WTC11 (cell line): ENCODE measurements at regions not wholly inside any gene's neighbourhood (a gene's known extent, or its start where the extent isn't known, plus 50 kb on each side); places are given as distances from the start of the nearest gene placed in this dataset.

Experiments used
- ATAC-seq: fragments of 200-7000 bp; cut with Tn5 transposase; 2 replicates; pipeline ENCODE4 v1.10.0; 2021; ENCODE audit warnings: mild to moderate bottlenecking, moderate library complexity
- CTCF ChIA-PET: fragments of 300-600 bp; sonication (Branson Sonifier 250); formaldehyde crosslinking; loops from one replicate; lab custom pipeline; 2021; ENCODE audit warnings: antibody characterized with exemption; lab: Charles Lee
- POLR2A ChIA-PET: fragments of 350-600 bp; sonication (Branson Sonifier 250); formaldehyde crosslinking; loops from one replicate; lab custom pipeline; 2021; ENCODE audit warnings: antibody characterized with exemption; lab: Charles Lee
- DNase-seq: peaks from one replicate; pipeline ENCODE4 v3.0.0; 2021; ENCODE audit warnings: low spot score
- H3K27ac Mint-ChIP-seq: 2 replicates; pipeline ENCODE4 v1.8.0; 2021; ENCODE audit warnings: mixed read lengths
- H3K27me3 Mint-ChIP-seq: 2 replicates; pipeline ENCODE4 v1.8.0; 2021; ENCODE audit warnings: low read depth, mild to moderate bottlenecking, moderate library complexity, mixed read lengths
- H3K36me3 Mint-ChIP-seq: 2 replicates; pipeline ENCODE4 v1.8.0; 2021; ENCODE audit warnings: mixed read lengths
- H3K4me1 Mint-ChIP-seq: 2 replicates; pipeline ENCODE4 v1.8.0; 2022; ENCODE audit warnings: mixed read lengths
- H3K4me3 Mint-ChIP-seq: 2 replicates; pipeline ENCODE4 v1.8.0; 2021; ENCODE audit warnings: mild to moderate bottlenecking, moderate library complexity, mixed read lengths
- H3K9me3 Mint-ChIP-seq: 2 replicates; pipeline ENCODE4 v1.8.0; 2021; ENCODE audit warnings: mixed read lengths
- CREB1 ChIP-seq: sonication (generic); formaldehyde crosslinking; IDR thresholded peaks from 2 replicates; pipeline ENCODE4 v1.8.0; 2023; ENCODE audit warnings: mild to moderate bottlenecking, missing genetic modification reagents
- CREM ChIP-seq: sonication (generic); formaldehyde crosslinking; IDR thresholded peaks from 2 replicates; pipeline ENCODE4 v1.8.1; 2022; ENCODE audit warnings: mild to moderate bottlenecking, missing genetic modification reagents, moderate library complexity
- FOXP1 ChIP-seq: sonication (generic); formaldehyde crosslinking; IDR thresholded peaks from 2 replicates; pipeline ENCODE4 v1.8.0; 2022; ENCODE audit warnings: missing genetic modification reagents, mild to moderate bottlenecking, moderate library complexity, borderline replicate concordance
- GABPB1 ChIP-seq: sonication (generic); formaldehyde crosslinking; IDR thresholded peaks from 2 replicates; pipeline ENCODE4 v1.8.1; 2023; ENCODE audit warnings: mild to moderate bottlenecking, missing genetic modification reagents
- JUN ChIP-seq: sonication (generic); formaldehyde crosslinking; IDR thresholded peaks from 2 replicates; pipeline ENCODE4 v1.8.0; 2023; ENCODE audit warnings: mild to moderate bottlenecking, missing genetic modification reagents
- OVOL2 ChIP-seq: fragments of 250-450 bp; sonication (Bioruptor Pico); IDR thresholded peaks from 2 replicates; pipeline ENCODE4 v1.9.0; 2021; ENCODE audit warnings: mild to moderate bottlenecking, borderline replicate concordance
- PRRX2 ChIP-seq: fragments of 250-450 bp; sonication (Bioruptor Pico); IDR thresholded peaks from 2 replicates; pipeline ENCODE4 v1.8.0; 2021; ENCODE audit warnings: mild to moderate bottlenecking
- SOX15 ChIP-seq: fragments of 250-450 bp; sonication (Bioruptor Pico); IDR thresholded peaks from 2 replicates; pipeline ENCODE4 v1.9.0; 2021; ENCODE audit warnings: mild to moderate bottlenecking
- TEAD4 ChIP-seq: sonication (generic); formaldehyde crosslinking; IDR thresholded peaks from 2 replicates; pipeline ENCODE4 v1.8.0; 2022; ENCODE audit warnings: mild to moderate bottlenecking, missing genetic modification reagents
- TP53 ChIP-seq: sonication (generic); formaldehyde crosslinking; IDR thresholded peaks from 2 replicates; pipeline ENCODE4 v1.8.1; 2023; ENCODE audit warnings: mild to moderate bottlenecking, missing genetic modification reagents
- ZNF232 ChIP-seq: sonication (generic); formaldehyde crosslinking; IDR thresholded peaks from 2 replicates; pipeline ENCODE4 v1.8.0; 2022; ENCODE audit warnings: mild to moderate bottlenecking, missing genetic modification reagents
- ZNF423 ChIP-seq: fragments of 250-450 bp; sonication (Bioruptor Pico); IDR thresholded peaks from 2 replicates; pipeline ENCODE4 v2.1.2; 2022; ENCODE audit warnings: mild to moderate bottlenecking, moderate library complexity
- TF ChIP-seq, protein P1 (sequence below): sonication (generic); formaldehyde crosslinking; IDR thresholded peaks from 2 replicates; pipeline ENCODE4 v1.8.1; 2022; ENCODE audit warnings: low read depth, mild to moderate bottlenecking, moderate library complexity, missing genetic modification reagents, borderline replicate concordance
- TF ChIP-seq, protein P2 (sequence below): fragments of 250-450 bp; sonication (Bioruptor Pico); IDR thresholded peaks from 2 replicates; pipeline ENCODE4 v2.1.2; 2022; ENCODE audit warnings: mild to moderate bottlenecking, moderate library complexity
- TF ChIP-seq, protein P3 (sequence below): fragments of 250-450 bp; sonication (Bioruptor Pico); IDR thresholded peaks from 2 replicates; pipeline ENCODE4 v1.9.0; 2021; ENCODE audit warnings: moderate library complexity, mild to moderate bottlenecking, inconsistent platforms, borderline replicate concordance
- TF ChIP-seq, protein P4 (sequence below): sonication (generic); formaldehyde crosslinking; IDR thresholded peaks from 2 replicates; pipeline ENCODE4 v1.8.0; 2022; ENCODE audit warnings: mild to moderate bottlenecking, missing genetic modification reagents
- TF ChIP-seq, protein P5 (sequence below): sonication (generic); formaldehyde crosslinking; conservative IDR thresholded peaks from 2 replicates; pipeline ENCODE4 v1.8.1; 2023; ENCODE audit warnings: mild to moderate bottlenecking, low read depth, missing genetic modification reagents, moderate library complexity
- TF ChIP-seq, protein P6 (sequence below): fragments of 250-450 bp; sonication (Bioruptor Pico); IDR thresholded peaks from 2 replicates; pipeline ENCODE4 v1.9.0; 2021; ENCODE audit warnings: mild to moderate bottlenecking, borderline replicate concordance
- TF ChIP-seq, protein P7 (sequence below): sonication (generic); formaldehyde crosslinking; IDR thresholded peaks from 2 replicates; pipeline ENCODE4 v1.8.0; 2023; ENCODE audit warnings: mild to moderate bottlenecking, missing genetic modification reagents

DNA sequence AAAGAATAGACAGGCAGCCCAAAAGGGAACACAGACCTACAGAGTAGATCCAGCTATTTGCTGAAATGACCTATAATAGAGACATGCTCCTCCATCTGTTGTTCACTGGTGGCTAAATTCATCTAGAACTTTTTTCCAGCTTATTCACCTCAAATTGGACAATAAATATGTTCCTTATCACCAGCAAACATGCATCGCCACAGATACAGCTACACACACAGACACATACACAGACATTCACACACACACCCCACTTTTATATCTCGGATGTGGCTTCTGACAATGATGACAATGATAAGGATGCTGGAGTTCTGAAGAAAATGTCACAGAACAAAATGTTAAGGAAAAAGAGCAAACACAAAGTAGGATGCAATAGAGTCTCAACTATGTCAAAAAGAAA lies 175.4 kb downstream of the LSM5 start:
- Mint-ChIP-seq H3K36me3 (no peaks in the 10 kb centered on the region), H3K9me3 (peaks cover 5% of the 10 kb centered on the region), H3K27ac (no peak overlapping the region), H3K4me3 (no peak overlapping the region), H3K27me3 (peaks cover 30% of the 10 kb centered on the region), H3K4me1 (peaks cover 5% of the 10 kb centered on the region)
- CTCF ChIA-PET, result interaction anchor here (0.8 kb wide), 1 partner anchor 16 kb away, joined by 3 read pairs; no protein-coding TSS in a partner anchor
- POLR2A ChIA-PET, result no interaction called here
- no peak for TF ChIP-seq OVOL2 (CRISPR knock-in tag)
- no peak for TF ChIP-seq CREB1 (CRISPR knock-in tag)
- TF ChIP-seq, protein P1, sequence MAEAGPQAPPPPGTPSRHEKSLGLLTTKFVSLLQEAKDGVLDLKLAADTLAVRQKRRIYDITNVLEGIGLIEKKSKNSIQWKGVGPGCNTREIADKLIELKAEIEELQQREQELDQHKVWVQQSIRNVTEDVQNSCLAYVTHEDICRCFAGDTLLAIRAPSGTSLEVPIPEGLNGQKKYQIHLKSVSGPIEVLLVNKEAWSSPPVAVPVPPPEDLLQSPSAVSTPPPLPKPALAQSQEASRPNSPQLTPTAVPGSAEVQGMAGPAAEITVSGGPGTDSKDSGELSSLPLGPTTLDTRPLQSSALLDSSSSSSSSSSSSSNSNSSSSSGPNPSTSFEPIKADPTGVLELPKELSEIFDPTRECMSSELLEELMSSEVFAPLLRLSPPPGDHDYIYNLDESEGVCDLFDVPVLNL (CRISPR knock-in tag), result no peak
- no peak for TF ChIP-seq TEAD4
- TF ChIP-seq JUN (CRISPR knock-in tag), result no peak
- TF ChIP-seq GABPB1, result no peak
- ATAC-seq (no peak), DNase-seq (no peak)

DNA sequence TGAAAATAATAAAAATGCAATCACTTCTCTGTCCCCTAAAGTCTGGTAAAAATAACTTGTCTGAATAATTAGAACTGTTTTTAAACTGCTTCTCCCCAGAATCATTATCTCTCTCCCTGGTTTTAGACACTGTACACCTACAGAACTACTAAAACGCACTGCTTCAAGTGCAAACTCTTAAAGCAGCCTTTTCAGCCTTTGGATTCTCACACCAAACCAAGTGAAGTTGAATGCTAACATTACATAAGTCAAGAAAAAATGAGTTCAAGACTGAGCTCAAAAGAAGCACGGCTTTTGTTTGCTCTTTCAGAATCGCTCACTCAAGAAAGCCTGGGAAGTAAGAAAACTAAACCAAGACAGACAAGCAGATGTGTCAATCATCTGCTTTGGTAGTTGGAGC lies 188.8 kb downstream of the LSM5 start:
- POLR2A ChIA-PET, result no interaction called here
- DNase-seq (no peak), ATAC-seq (no peak)
- H3K4me1 Mint-ChIP-seq, result peaks cover 14% of the 10 kb centered on the region
- peaks cover 69% of the 10 kb centered on the region for H3K27me3 Mint-ChIP-seq
- peaks cover 5% of the 10 kb centered on the region for H3K9me3 Mint-ChIP-seq
- H3K27ac Mint-ChIP-seq, result no peak overlapping the region
- TF ChIP-seq SOX15 (CRISPR knock-in tag) (no peak), PRRX2 (CRISPR knock-in tag) (no peak), TP53 (CRISPR knock-in tag) (no peak), CREM (CRISPR knock-in tag) (no peak), ZNF423 (CRISPR knock-in tag) (no peak), FOXP1 (CRISPR knock-in tag) (no peak), ZNF232 (CRISPR knock-in tag) (no peak), TEAD4 (no peak)
- TF ChIP-seq, protein P2, sequence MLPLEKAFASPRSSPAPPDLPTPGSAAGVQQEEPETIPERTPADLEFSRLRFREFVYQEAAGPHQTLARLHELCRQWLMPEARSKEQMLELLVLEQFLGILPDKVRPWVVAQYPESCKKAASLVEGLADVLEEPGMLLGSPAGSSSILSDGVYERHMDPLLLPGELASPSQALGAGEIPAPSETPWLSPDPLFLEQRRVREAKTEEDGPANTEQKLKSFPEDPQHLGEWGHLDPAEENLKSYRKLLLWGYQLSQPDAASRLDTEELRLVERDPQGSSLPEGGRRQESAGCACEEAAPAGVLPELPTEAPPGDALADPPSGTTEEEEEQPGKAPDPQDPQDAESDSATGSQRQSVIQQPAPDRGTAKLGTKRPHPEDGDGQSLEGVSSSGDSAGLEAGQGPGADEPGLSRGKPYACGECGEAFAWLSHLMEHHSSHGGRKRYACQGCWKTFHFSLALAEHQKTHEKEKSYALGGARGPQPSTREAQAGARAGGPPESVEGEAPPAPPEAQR (CRISPR knock-in tag), result no peak
- TF ChIP-seq, protein P3, sequence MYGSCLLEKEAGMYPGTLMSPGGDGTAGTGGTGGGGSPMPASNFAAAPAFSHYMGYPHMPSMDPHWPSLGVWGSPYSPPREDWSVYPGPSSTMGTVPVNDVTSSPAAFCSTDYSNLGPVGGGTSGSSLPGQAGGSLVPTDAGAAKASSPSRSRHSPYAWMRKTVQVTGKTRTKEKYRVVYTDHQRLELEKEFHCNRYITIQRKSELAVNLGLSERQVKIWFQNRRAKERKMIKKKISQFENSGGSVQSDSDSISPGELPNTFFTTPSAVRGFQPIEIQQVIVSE (CRISPR knock-in tag), result no peak
- TF ChIP-seq, protein P4, sequence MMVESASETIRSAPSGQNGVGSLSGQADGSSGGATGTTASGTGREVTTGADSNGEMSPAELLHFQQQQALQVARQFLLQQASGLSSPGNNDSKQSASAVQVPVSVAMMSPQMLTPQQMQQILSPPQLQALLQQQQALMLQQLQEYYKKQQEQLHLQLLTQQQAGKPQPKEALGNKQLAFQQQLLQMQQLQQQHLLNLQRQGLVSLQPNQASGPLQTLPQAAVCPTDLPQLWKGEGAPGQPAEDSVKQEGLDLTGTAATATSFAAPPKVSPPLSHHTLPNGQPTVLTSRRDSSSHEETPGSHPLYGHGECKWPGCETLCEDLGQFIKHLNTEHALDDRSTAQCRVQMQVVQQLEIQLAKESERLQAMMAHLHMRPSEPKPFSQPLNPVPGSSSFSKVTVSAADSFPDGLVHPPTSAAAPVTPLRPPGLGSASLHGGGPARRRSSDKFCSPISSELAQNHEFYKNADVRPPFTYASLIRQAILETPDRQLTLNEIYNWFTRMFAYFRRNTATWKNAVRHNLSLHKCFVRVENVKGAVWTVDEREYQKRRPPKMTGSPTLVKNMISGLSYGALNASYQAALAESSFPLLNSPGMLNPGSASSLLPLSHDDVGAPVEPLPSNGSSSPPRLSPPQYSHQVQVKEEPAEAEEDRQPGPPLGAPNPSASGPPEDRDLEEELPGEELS (CRISPR knock-in tag), result no peak
- TF ChIP-seq, protein P5, sequence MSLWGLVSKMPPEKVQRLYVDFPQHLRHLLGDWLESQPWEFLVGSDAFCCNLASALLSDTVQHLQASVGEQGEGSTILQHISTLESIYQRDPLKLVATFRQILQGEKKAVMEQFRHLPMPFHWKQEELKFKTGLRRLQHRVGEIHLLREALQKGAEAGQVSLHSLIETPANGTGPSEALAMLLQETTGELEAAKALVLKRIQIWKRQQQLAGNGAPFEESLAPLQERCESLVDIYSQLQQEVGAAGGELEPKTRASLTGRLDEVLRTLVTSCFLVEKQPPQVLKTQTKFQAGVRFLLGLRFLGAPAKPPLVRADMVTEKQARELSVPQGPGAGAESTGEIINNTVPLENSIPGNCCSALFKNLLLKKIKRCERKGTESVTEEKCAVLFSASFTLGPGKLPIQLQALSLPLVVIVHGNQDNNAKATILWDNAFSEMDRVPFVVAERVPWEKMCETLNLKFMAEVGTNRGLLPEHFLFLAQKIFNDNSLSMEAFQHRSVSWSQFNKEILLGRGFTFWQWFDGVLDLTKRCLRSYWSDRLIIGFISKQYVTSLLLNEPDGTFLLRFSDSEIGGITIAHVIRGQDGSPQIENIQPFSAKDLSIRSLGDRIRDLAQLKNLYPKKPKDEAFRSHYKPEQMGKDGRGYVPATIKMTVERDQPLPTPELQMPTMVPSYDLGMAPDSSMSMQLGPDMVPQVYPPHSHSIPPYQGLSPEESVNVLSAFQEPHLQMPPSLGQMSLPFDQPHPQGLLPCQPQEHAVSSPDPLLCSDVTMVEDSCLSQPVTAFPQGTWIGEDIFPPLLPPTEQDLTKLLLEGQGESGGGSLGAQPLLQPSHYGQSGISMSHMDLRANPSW (CRISPR knock-in tag), result no peak
- TF ChIP-seq, protein P6, sequence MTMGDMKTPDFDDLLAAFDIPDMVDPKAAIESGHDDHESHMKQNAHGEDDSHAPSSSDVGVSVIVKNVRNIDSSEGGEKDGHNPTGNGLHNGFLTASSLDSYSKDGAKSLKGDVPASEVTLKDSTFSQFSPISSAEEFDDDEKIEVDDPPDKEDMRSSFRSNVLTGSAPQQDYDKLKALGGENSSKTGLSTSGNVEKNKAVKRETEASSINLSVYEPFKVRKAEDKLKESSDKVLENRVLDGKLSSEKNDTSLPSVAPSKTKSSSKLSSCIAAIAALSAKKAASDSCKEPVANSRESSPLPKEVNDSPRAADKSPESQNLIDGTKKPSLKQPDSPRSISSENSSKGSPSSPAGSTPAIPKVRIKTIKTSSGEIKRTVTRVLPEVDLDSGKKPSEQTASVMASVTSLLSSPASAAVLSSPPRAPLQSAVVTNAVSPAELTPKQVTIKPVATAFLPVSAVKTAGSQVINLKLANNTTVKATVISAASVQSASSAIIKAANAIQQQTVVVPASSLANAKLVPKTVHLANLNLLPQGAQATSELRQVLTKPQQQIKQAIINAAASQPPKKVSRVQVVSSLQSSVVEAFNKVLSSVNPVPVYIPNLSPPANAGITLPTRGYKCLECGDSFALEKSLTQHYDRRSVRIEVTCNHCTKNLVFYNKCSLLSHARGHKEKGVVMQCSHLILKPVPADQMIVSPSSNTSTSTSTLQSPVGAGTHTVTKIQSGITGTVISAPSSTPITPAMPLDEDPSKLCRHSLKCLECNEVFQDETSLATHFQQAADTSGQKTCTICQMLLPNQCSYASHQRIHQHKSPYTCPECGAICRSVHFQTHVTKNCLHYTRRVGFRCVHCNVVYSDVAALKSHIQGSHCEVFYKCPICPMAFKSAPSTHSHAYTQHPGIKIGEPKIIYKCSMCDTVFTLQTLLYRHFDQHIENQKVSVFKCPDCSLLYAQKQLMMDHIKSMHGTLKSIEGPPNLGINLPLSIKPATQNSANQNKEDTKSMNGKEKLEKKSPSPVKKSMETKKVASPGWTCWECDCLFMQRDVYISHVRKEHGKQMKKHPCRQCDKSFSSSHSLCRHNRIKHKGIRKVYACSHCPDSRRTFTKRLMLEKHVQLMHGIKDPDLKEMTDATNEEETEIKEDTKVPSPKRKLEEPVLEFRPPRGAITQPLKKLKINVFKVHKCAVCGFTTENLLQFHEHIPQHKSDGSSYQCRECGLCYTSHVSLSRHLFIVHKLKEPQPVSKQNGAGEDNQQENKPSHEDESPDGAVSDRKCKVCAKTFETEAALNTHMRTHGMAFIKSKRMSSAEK (CRISPR knock-in tag), result no peak
- TF ChIP-seq, protein P7, sequence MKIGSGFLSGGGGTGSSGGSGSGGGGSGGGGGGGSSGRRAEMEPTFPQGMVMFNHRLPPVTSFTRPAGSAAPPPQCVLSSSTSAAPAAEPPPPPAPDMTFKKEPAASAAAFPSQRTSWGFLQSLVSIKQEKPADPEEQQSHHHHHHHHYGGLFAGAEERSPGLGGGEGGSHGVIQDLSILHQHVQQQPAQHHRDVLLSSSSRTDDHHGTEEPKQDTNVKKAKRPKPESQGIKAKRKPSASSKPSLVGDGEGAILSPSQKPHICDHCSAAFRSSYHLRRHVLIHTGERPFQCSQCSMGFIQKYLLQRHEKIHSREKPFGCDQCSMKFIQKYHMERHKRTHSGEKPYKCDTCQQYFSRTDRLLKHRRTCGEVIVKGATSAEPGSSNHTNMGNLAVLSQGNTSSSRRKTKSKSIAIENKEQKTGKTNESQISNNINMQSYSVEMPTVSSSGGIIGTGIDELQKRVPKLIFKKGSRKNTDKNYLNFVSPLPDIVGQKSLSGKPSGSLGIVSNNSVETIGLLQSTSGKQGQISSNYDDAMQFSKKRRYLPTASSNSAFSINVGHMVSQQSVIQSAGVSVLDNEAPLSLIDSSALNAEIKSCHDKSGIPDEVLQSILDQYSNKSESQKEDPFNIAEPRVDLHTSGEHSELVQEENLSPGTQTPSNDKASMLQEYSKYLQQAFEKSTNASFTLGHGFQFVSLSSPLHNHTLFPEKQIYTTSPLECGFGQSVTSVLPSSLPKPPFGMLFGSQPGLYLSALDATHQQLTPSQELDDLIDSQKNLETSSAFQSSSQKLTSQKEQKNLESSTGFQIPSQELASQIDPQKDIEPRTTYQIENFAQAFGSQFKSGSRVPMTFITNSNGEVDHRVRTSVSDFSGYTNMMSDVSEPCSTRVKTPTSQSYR (CRISPR knock-in tag), result no peak
- 0 out of 2 replicates have a peak, but pooled peaks cover 3% of the 10 kb centered on the region for H3K36me3 Mint-ChIP-seq
- CTCF ChIA-PET, result no interaction called here
- H3K4me3 Mint-ChIP-seq, result no peak overlapping the region
